ENCODE measurements at regions not wholly inside any gene's neighbourhood (a gene's known extent, or its start where the extent isn't known, plus 50 kb on each side); places are given as distances from the start of the nearest gene placed in this dataset.
"Not testable (repeated sequence)": the region's sequence is repeated elsewhere in the genome, so short reads cannot be mapped to it uniquely, and the experiment has no call there.

- DNase-seq (ENCODE audit: low read depth in 2 of 2), result no peak
These were observed 645.8 kb upstream of the NR2F2 start for GRCh38 chr15:95684693-95685115.

- no peak for DNase-seq (ENCODE audit: low read depth in 2 of 2)
These were observed 643.4 kb upstream of the NR2F2 start for GRCh38 chr15:95687061-95687460.

- DNase-seq (ENCODE audit: low read depth in 2 of 2), result no peak
These were observed 642.8 kb upstream of the NR2F2 start for GRCh38 chr15:95687686-95688085.

DNA sequence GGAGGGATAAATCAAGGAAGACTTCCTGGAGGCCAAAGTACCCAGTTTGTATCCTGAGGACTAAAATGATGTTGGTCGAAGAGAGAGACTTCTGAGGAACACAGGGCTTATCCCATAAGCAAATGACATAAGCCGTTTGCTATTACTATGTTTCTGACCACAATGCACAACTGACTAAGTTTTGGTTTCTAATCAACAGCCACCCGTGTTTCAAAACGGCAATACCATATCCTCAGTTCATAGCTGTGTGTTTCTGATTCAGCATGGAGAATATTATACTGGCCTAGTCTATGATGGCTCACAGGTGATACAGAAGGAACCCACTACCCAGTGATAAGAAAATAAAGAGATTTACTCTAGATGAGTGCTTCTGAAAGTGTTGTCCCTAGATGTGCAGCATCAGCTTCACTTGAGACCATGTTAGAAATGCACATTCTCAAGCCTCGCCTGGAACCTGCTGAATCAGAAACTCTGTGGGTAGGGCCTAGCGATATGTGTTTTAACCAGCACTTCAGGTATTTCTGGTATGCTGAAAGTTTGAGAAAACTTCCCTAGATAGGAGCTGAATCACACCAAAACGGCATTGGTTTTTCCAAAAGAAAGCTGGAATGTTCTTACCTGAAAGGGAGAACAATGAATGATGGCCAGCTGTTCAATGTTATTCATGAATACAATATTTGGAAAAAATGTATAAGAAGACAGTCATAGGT, 639.7 kb upstream of the NR2F2 start:
- no peak for DNase-seq (ENCODE audit: low read depth in 2 of 2)

GRCh38 chr15:95693917-95694316, 636.6 kb upstream of the NR2F2 start:
- no peak for DNase-seq (ENCODE audit: low read depth in 2 of 2)

DNA sequence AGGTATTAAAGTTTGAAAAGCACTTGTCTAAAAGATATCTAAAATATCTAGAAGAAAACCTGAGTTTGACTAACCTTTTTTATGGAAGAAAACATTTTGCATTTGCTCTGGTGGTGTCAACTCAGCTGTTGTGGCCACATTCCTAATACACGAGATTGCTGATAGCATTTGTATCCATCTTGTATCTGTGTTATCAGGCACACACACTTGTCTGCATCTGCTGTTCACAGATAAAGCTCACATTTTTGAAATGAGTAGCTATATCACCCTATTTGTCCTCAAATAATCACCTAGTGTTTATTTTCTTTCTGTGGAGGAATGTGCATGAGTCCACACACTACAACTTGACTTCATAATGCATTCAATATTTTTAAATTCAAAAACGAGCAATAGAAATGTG, 632.3 kb upstream of the NR2F2 start:
- no peak for DNase-seq (ENCODE audit: low read depth in 2 of 2)

GRCh38 chr15:95698951-95699350, 631.5 kb upstream of the NR2F2 start:
- DNase-seq (ENCODE audit: low read depth in 2 of 2), result no peak

- DNase-seq (ENCODE audit: low read depth in 2 of 2), result no peak
These were observed 630.9 kb upstream of the NR2F2 start for GRCh38 chr15:95699578-95699977.

DNA sequence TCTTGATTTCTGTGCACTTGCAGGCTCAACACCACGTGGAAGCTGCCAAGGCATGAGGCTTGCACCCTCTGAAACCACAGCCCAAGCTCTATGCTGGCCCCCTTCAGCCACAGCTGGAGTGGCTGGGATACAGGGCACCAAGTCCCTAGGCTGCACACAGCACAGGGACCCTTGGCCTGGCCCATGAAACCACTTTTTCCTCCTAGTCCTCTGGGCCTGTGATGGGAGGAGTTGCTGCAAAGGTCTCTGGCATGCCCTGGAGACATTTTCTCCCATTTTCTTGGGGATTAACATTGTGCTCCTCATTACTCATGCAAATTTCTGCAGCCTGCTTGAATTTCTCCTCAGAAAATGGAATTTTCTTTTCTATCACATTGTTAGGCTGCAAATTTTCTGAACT, 629.8 kb upstream of the NR2F2 start:
- DNase-seq (ENCODE audit: low read depth in 2 of 2), result not testable (repeated sequence)

- no peak for DNase-seq (ENCODE audit: low read depth in 2 of 2)
These were observed 629.1 kb upstream of the NR2F2 start for GRCh38 chr15:95701410-95701809.

- DNase-seq (ENCODE audit: low read depth in 2 of 2), result no peak
These were observed 620.4 kb upstream of the NR2F2 start for GRCh38 chr15:95709959-95710695.

DNA sequence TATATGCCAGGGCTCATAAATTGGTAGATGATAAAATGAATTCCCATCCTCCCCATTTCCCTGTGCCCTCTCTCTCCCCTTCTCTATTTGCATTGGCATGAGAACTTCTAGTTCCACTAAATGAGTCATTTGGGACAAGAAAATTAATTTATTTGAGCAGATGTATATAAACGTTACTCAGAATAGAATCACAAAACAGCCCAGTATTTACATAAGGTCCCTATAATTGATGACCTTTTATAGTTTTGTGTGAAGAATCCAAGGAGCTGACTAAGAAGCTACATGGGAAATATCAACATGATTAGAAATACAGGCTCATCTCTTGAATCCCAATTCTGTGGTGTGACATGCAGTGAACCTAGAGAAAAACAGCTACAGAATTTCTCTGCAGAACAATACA, 617.7 kb upstream of the NR2F2 start:
- DNase-seq (ENCODE audit: low read depth in 2 of 2), result no peak

GRCh38 chr15:95713324-95713723, 617.2 kb upstream of the NR2F2 start:
- DNase-seq (ENCODE audit: low read depth in 2 of 2), result no peak

DNA sequence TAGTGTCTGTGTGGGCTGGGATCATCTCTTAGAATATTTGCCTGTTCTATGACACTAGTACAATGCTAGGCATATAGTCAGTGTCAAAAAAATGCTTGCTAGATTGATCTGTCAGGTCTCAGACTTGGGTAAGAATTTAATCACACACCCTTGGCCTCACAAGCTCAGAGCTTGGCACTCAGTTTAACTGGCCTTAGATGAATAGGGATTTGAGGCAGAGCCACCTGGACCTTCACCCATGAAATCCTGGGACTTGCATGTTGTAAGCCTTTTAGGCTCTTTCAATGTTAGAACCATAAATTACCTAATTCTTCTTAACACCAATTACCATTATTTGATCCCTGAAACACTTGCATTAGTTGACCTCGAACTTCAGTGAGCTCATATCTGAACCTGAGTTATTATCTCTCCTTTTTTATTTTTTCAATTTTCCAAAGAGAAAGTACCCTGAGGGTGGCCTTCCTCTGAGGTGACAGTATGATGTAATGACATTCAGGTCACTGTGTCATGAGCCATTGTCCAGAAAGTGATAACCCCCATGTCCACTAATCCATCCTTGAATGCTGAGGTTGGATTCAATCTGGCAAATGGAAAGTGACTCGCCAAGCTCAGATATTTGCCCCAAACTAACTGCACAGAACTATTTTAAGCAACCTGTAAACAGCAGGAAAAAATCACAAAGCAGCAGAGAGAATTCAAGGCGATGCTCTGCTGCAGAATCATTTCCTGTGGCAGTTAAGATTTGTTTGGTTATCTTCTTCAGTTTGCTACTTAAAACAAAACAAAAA, 615.2 kb upstream of the NR2F2 start:
- no peak for DNase-seq (ENCODE audit: low read depth in 2 of 2)

DNA sequence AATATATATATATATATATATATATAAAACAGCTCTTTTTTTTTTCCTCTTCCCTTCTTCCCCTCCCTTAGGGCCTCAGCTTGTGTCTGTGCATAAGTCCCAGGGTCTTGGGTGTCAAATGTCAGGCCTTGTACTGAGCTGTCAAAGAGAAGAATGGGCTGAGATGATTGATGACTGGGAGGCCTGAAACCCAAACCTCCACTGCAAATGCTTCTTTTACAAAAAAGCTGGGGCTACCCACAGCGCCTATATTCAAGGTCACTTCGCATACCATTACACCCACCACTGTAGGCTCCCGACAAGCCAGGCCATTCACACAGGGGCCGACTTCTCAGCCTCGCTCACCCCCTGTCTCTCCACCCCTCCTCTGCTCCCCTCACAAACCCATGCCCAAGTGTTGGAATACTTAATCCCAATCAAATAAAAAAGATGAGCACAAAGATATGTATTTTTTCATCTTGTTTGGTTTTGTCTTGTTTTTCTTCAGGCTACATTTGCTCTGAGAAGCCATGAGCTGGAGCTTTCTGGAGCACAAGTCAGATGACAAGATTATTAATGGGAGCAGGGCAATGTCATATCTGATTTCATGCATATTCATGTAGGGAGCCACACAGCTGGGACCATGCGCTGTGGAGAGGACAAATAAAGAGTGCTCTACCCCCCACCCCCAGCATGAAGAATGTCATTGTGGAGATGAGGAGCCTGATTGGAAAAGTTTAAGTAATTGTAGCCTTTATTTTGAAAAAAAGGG, 614.4 kb upstream of the NR2F2 start:
- DNase-seq (ENCODE audit: low read depth in 2 of 2), result no peak

- no peak for DNase-seq (ENCODE audit: low read depth in 2 of 2)
These were observed 613.8 kb upstream of the NR2F2 start for GRCh38 chr15:95716708-95717107.

- no peak for DNase-seq (ENCODE audit: low read depth in 2 of 2)
These were observed 612.1 kb upstream of the NR2F2 start for GRCh38 chr15:95718441-95718840.

- DNase-seq (ENCODE audit: low read depth in 2 of 2), result no peak
These were observed 605.4 kb upstream of the NR2F2 start for GRCh38 chr15:95724908-95725633.

DNA sequence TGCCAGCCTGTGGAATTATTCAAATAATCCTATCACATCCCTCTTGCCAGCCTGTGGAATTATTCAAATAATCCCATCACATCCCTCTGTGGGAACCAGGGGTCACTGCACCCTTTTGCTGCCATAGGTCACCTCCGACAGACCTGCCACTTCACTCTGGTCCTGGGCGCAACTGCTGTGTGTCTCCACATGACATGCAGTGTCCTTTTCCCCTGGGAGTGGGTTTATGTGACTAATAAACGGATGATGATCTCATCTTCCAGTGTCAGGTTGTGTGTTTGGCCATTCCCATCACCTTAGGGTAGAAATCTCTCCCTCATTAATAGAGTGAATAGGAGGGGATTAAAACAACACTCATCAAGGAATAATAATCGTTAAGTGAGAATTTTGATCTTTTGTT, 603.6 kb upstream of the NR2F2 start:
- DNase-seq (ENCODE audit: low read depth in 2 of 2), result no peak

DNA sequence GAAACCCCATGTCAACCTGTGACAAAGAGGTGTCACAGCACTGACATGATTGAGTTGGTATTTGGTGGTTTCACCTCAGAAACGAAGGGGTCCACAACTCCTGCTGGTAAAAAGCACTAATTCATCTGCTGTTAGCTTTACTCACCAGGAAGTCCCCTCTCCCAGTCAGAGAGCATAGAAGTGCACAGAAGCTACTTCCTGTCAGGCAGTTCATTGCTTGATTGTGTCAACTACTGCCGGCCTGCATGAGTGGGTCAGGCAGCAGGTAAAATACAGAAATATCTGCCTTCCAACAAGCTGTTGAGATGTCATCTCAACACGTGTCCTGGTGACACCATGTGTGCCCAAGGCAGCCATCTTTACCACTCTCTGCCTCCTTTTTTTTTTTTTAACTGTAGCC, 596.6 kb upstream of the NR2F2 start:
- no peak for DNase-seq (ENCODE audit: low read depth in 2 of 2)

Data from stimulated activated CD4-positive, alpha-beta T cell treated with anti-CD3 and anti-CD28 coated beads, Interleukin-15, amount 100 ng/mL, for 48 hours (primary cell).